ENCODE measurements at regions not wholly inside any gene's neighbourhood (a gene's known extent, or its start where the extent isn't known, plus 50 kb on each side); places are given as distances from the start of the nearest gene placed in this dataset.

DNA sequence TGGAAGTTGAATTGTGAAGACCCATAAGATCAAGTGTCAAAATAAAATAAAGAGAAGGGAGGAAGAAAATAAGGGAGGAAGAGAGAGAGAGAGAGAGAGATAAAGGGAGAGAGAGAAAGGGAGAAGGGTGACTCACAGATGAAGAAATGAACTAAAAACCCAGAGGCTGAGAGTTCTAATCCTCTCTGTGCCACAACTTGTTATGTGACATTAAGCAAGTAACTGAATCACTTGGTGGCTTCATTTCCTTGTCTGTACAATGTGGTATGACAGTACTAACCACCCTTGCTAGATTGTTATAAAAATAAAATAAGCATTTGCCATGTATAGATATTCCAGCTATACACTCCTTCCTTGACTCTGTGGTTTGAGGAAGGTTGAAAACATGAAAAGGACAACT is 189.0 kb upstream of the FRMD6 start:
- POLR2A ChIA-PET = no interaction called here

More for the DNA sequence above, 189.0 kb upstream of the FRMD6 start:
- no TSS peak for BruUV-seq (replicated peaks)
- CTCF ChIA-PET = no interaction called here
- no peak for FAIRE-seq
- Histone ChIP-seq H3K9me3 (replicated peaks; ENCODE audit: control insufficient read depth, insufficient read depth, low read length) (no peaks in the 10 kb centered on the region), H3K36me3 (ENCODE audit: control insufficient read depth in 2 of 2, extremely low read depth in 1 of 2, insufficient read depth in 2 of 2, low read length in 2 of 2) (no peaks in the 10 kb centered on the region), H3K9ac (replicated peaks; ENCODE audit: extremely low read depth, insufficient read depth, low read length) (no peak overlapping the region), H3K27me3 (ENCODE audit: control insufficient read depth in 2 of 2, insufficient read depth in 2 of 2, low read length in 2 of 2) (no peaks in the 10 kb centered on the region), H3K4me3 (replicated peaks in 1 of 3; ENCODE audit: insufficient read depth in 1 of 3, low read depth in 1 of 3, low read length in 3 of 3) (no peak overlapping the region), H2AFZ (ENCODE audit: low read depth, low read length) (no peak overlapping the region), H3K4me1 (ENCODE audit: control insufficient read depth, extremely low read depth, insufficient read depth, low read length) (peaks cover 16% of the 10 kb centered on the region), H3K4me2 (ENCODE audit: insufficient read depth, low read length) (no peak overlapping the region), H3K79me2 (ENCODE audit: control insufficient read depth, insufficient read depth, low read length) (no peaks in the 10 kb centered on the region), H4K20me1 (replicated peaks; ENCODE audit: control insufficient read depth, extremely low read depth, insufficient read depth, low read length) (no peaks in the 10 kb centered on the region), H3K27ac (ENCODE audit: insufficient read depth, low read depth, low read length) (no peak overlapping the region), H3K9me1 (replicated peaks; ENCODE audit: control insufficient read depth, extremely low read depth, insufficient read depth, low read length) (no peaks in the 10 kb centered on the region)
- dilution Hi-C loops (cut with MboI; ENCODE audit: extremely low pct_ligation_motif_present, low sequenced_read_pairs) (no loop called here), intact Hi-C loops (cut with micrococcal nuclease) (no loop called here)
- no peak for DNase-seq (ENCODE audit: low read depth, low spot score)
- TF ChIP-seq MYC (IDR thresholded peaks at IDR 0.05; ENCODE audit: low read depth, low read length) (no peak), FOS (IDR thresholded peaks at IDR 0.05; ENCODE audit: borderline replicate concordance, insufficient read depth, low read length) (no peak), POLR2AphosphoS5 (IDR thresholded peaks at IDR 0.05; ENCODE audit: insufficient read depth, low read depth, low read length) (no peak), EZH2 (IDR thresholded peaks at IDR 0.05; ENCODE audit: borderline replicate concordance, low read depth, low read length, severe bottlenecking) (no peak), JUN (IDR thresholded peaks at IDR 0.05; ENCODE audit: borderline replicate concordance, insufficient read depth, insufficient read length, low read depth) (no peak), GATA2 (IDR thresholded peaks at IDR 0.05; ENCODE audit: insufficient read depth, insufficient read length, low read depth, low read length) (no peak), POLR2A (IDR thresholded peaks at IDR 0.05; ENCODE audit: low read depth, low read length) (no peak)
- TF ChIP-seq, protein P1, sequence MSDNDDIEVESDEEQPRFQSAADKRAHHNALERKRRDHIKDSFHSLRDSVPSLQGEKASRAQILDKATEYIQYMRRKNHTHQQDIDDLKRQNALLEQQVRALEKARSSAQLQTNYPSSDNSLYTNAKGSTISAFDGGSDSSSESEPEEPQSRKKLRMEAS (IDR thresholded peaks at IDR 0.05; ENCODE audit: insufficient read depth, insufficient read length) = no peak
- TF ChIP-seq, protein P2, sequence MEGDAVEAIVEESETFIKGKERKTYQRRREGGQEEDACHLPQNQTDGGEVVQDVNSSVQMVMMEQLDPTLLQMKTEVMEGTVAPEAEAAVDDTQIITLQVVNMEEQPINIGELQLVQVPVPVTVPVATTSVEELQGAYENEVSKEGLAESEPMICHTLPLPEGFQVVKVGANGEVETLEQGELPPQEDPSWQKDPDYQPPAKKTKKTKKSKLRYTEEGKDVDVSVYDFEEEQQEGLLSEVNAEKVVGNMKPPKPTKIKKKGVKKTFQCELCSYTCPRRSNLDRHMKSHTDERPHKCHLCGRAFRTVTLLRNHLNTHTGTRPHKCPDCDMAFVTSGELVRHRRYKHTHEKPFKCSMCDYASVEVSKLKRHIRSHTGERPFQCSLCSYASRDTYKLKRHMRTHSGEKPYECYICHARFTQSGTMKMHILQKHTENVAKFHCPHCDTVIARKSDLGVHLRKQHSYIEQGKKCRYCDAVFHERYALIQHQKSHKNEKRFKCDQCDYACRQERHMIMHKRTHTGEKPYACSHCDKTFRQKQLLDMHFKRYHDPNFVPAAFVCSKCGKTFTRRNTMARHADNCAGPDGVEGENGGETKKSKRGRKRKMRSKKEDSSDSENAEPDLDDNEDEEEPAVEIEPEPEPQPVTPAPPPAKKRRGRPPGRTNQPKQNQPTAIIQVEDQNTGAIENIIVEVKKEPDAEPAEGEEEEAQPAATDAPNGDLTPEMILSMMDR (IDR thresholded peaks at IDR 0.05; ENCODE audit: extremely low read depth in 1 of 2, insufficient read depth in 1 of 2, low read depth in 1 of 2, low read length in 2 of 2) = no peak

Data from endothelial cell of umbilical vein (primary cell).